ENCODE measurements at regions not wholly inside any gene's neighbourhood (a gene's known extent, or its start where the extent isn't known, plus 50 kb on each side); places are given as distances from the start of the nearest gene placed in this dataset.

GRCh38 chr2:15782009-15782751 is 158.2 kb upstream of the MYCN start:
- ATAC-seq, result peak; percentile 29

- ATAC-seq, result no peak
Measured at GRCh38 chr2:15782769-15783294, 157.5 kb upstream of the MYCN start.

GRCh38 chr2:15783489-15783888 is 156.9 kb upstream of the MYCN start:
- ATAC-seq, result no peak

GRCh38 chr2:15784106-15784885 is 156.1 kb upstream of the MYCN start:
- ATAC-seq, result no peak

- no peak for ATAC-seq
Measured at GRCh38 chr2:15784886-15785801, 155.2 kb upstream of the MYCN start.

- ATAC-seq, result no peak
Measured at GRCh38 chr2:15786003-15786654, 154.2 kb upstream of the MYCN start.

- no peak for ATAC-seq
Measured at GRCh38 chr2:15786901-15787300, 153.4 kb upstream of the MYCN start.

- no peak for ATAC-seq
Measured at GRCh38 chr2:15787535-15788454, 152.6 kb upstream of the MYCN start.

- ATAC-seq, result no peak
Measured at GRCh38 chr2:15788455-15788829, 151.9 kb upstream of the MYCN start.

GRCh38 chr2:15788830-15789229 is 151.5 kb upstream of the MYCN start:
- no peak for ATAC-seq

- ATAC-seq, result no peak
Measured at GRCh38 chr2:15789381-15790062, 150.8 kb upstream of the MYCN start.

GRCh38 chr2:15790326-15790725 is 150.0 kb upstream of the MYCN start:
- ATAC-seq, result no peak

GRCh38 chr2:15790838-15791237 is 149.5 kb upstream of the MYCN start:
- ATAC-seq, result no peak

GRCh38 chr2:15791294-15791693 is 149.1 kb upstream of the MYCN start:
- no peak for ATAC-seq

GRCh38 chr2:15792331-15792730 is 148.0 kb upstream of the MYCN start:
- ATAC-seq, result no peak

GRCh38 chr2:15793078-15793913 is 147.1 kb upstream of the MYCN start:
- ATAC-seq, result no peak

- ATAC-seq, result no peak
Measured at GRCh38 chr2:15793978-15794377, 146.4 kb upstream of the MYCN start.

GRCh38 chr2:15794608-15795134 is 145.7 kb upstream of the MYCN start:
- ATAC-seq, result no peak

- ATAC-seq, result no peak
Measured at GRCh38 chr2:15795426-15795825, 144.9 kb upstream of the MYCN start.
